GM12878 (cell line): ENCODE measurements at regions not wholly inside any gene's neighbourhood (a gene's known extent, or its start where the extent isn't known, plus 50 kb on each side); places are given as distances from the start of the nearest gene placed in this dataset.

ENCODE experiments used
- BCL3 ChIP-seq: IDR thresholded peaks from 2 replicates; pipeline ENCODE4 v1.6.1; 2011; ENCODE audit warnings: borderline replicate concordance, low read depth, mild to moderate bottlenecking, moderate library complexity, low read length; ENCODE audit not compliant: insufficient read depth, poor library complexity, severe bottlenecking
- CBFB ChIP-seq: IDR thresholded peaks from 2 replicates; pipeline ENCODE4 v1.6.1; 2016; ENCODE audit warnings: antibody characterized with exemption, low read depth
- CEBPB ChIP-seq, 2 experiments: fragments of 150-350 bp in 1 of 2; IDR thresholded peaks; 2 replicates each; pipeline ENCODE4 v1.6.1; 2012 to 2014; ENCODE audit warnings: low read depth in 2 of 2, low read length in 2 of 2, borderline replicate concordance in 1 of 2, inconsistent platforms in 1 of 2
- CTCF ChIP-seq, 3 experiments: IDR thresholded peaks in 2 of 3; conservative IDR thresholded peaks in 1 of 3; 2 replicates each; pipeline ENCODE4 v1.5.1; 2011; ENCODE audit warnings: low read depth in 3 of 3, low read length in 3 of 3, mild to moderate bottlenecking in 3 of 3, control low read depth in 2 of 3, moderate library complexity in 2 of 3, inconsistent platforms in 1 of 3, mixed read lengths in 1 of 3; ENCODE audit not compliant: control insufficient read depth in 2 of 3, insufficient read depth in 1 of 3; ENCODE audit errors: extremely low read depth in 1 of 3
- CUX1 ChIP-seq: IDR thresholded peaks from 2 replicates; pipeline ENCODE4 v1.6.1; 2012; ENCODE audit warnings: improper control_type of control experiment, low read depth, low read length; ENCODE audit not compliant: insufficient replicate concordance
- E2F4 ChIP-seq: IDR thresholded peaks from 2 replicates; pipeline ENCODE4 v1.6.1; 2012; ENCODE audit warnings: low read depth, low read length, improper control_type of control experiment
- EED ChIP-seq: sonication (generic); IDR thresholded peaks from 2 replicates; pipeline ENCODE4 v1.6.1; 2016; ENCODE audit warnings: antibody characterized with exemption, low read depth
- HCFC1 ChIP-seq: fragments of 150-350 bp; IDR thresholded peaks from 2 replicates; pipeline ENCODE4 v1.6.1; 2014; ENCODE audit warnings: low read length
- HDGF ChIP-seq: fragments of 450-650 bp; IDR thresholded peaks from 2 replicates; pipeline ENCODE4 v1.6.1; 2016; ENCODE audit warnings: antibody characterized with exemption
- HSF1 ChIP-seq: fragments of 150-350 bp; IDR thresholded peaks from 2 replicates; pipeline ENCODE4 v1.6.1; 2014; ENCODE audit warnings: mild to moderate bottlenecking, low read depth, low read length
- MLLT1 ChIP-seq: fragments of 450-650 bp; IDR thresholded peaks from 2 replicates; pipeline ENCODE4 v1.6.1; 2016; ENCODE audit warnings: mild to moderate bottlenecking
- NFYA ChIP-seq: IDR thresholded peaks from 2 replicates; pipeline ENCODE4 v1.6.1; 2011; ENCODE audit warnings: low read depth, mild to moderate bottlenecking, low read length, improper control_type of control experiment, borderline replicate concordance
- RELB ChIP-seq: fragments of 450-650 bp; IDR thresholded peaks from 2 replicates; pipeline ENCODE4 v1.6.1; 2017; ENCODE audit warnings: low read depth, mild to moderate bottlenecking, moderate library complexity

- TF ChIP-seq CUX1 (no peak), BCL3 (no peak), NFYA (no peak), CBFB (no peak), CTCF (IDR thresholded peaks at IDR 0.05 in 2 of 3, conservative IDR thresholded peaks at IDR 0.05 in 1 of 3; ENCODE audit: control insufficient read depth in 2 of 3, extremely low read depth in 1 of 3, insufficient read depth in 1 of 3, low read depth in 3 of 3, low read length in 3 of 3) (no peak), RELB (peak; percentile 73), CEBPB (IDR thresholded peaks at IDR 0.05; ENCODE audit: borderline replicate concordance in 1 of 2, low read depth in 2 of 2, low read length in 2 of 2) (no peak), EED (no peak), MLLT1 (0 out of 2 replicates have a peak, but pooled peaks have one; percentile 33), HSF1 (no peak), HDGF (no peak), E2F4 (no peak), HCFC1 (no peak)
These were observed 53.6 kb upstream of the FUNDC1 start (continued) for GRCh38 chrX:44596277-44596676.
